ENCODE measurements at regions not wholly inside any gene's neighbourhood (a gene's known extent, or its start where the extent isn't known, plus 50 kb on each side); places are given as distances from the start of the nearest gene placed in this dataset.
A peak's percentile ranks its signal among the peaks of the same experiment; 100 is the strongest.

GRCh38 chr20:16974080-16974854, 226.1 kb downstream of the OTOR start:
- intact Hi-C loops (cut with DNase I; ENCODE audit: low total_unique reads), result no loop called here
- Histone ChIP-seq H3K27ac (no peak overlapping the region), H3K36me3 (no peaks in the 10 kb centered on the region), H3K4me3 (no peak overlapping the region), H3K4me1 (no peaks in the 10 kb centered on the region), H3K27me3 (no peaks in the 10 kb centered on the region), H3K9me3 (peaks cover 0 to 2% (median 0%) of the 10 kb centered on the region in 3 donors)
- no peak for DNase-seq
- no peak for TF ChIP-seq CTCF (IDR thresholded peaks at IDR 0.05)

- intact Hi-C loops (cut with DNase I; ENCODE audit: low total_unique reads), result no loop called here
Measured at GRCh38 chr20:16974855-16975162, 226.7 kb downstream of the OTOR start.

GRCh38 chr20:16975682-16976081, 227.5 kb downstream of the OTOR start:
- Histone ChIP-seq H3K36me3 (no peaks in the 10 kb centered on the region), H3K27ac (no peak overlapping the region), H3K27me3 (no peaks in the 10 kb centered on the region), H3K4me1 (no peaks in the 10 kb centered on the region), H3K4me3 (no peak overlapping the region), H3K9me3 (peaks cover 0 to 2% (median 0%) of the 10 kb centered on the region in 3 donors)
- TF ChIP-seq CTCF (IDR thresholded peaks at IDR 0.05), result no peak
- no peak for DNase-seq
- intact Hi-C loops (cut with DNase I; ENCODE audit: low total_unique reads), result no loop called here

More at GRCh38 chr20:16974855-16975162, 226.7 kb downstream of the OTOR start:
- TF ChIP-seq CTCF (IDR thresholded peaks at IDR 0.05), result no peak
- H3K36me3 ChIP-seq, result no peaks in the 10 kb centered on the region
- no peaks in the 10 kb centered on the region for H3K27me3 ChIP-seq
- H3K27ac ChIP-seq, result no peak overlapping the region
- H3K9me3 ChIP-seq, result peaks cover 0 to 2% (median 0%) of the 10 kb centered on the region in 3 donors
- H3K4me1 ChIP-seq, result no peaks in the 10 kb centered on the region
- DNase-seq, result peak in 1 of 2 donors; percentile 64
- no peak overlapping the region for H3K4me3 ChIP-seq

GRCh38 chr20:16978497-16978896, 230.3 kb downstream of the OTOR start:
- no peak for TF ChIP-seq CTCF (IDR thresholded peaks at IDR 0.05)
- Histone ChIP-seq H3K27ac (no peak overlapping the region), H3K4me3 (no peak overlapping the region), H3K4me1 (no peaks in the 10 kb centered on the region), H3K27me3 (no peaks in the 10 kb centered on the region), H3K36me3 (no peaks in the 10 kb centered on the region), H3K9me3 (peaks cover 0 to 2% (median 0%) of the 10 kb centered on the region in 3 donors)
- intact Hi-C loops (cut with DNase I; ENCODE audit: low total_unique reads), result no loop called here
- no peak for DNase-seq

- no peak for TF ChIP-seq CTCF (IDR thresholded peaks at IDR 0.05)
- H3K9me3 ChIP-seq, result peaks cover 0 to 2% (median 0%) of the 10 kb centered on the region in 3 donors
- no peak overlapping the region for H3K4me3 ChIP-seq
- H3K27me3 ChIP-seq, result no peaks in the 10 kb centered on the region
- no peaks in the 10 kb centered on the region for H3K36me3 ChIP-seq
- H3K4me1 ChIP-seq, result no peaks in the 10 kb centered on the region
- DNase-seq, result no peak
- no peak overlapping the region for H3K27ac ChIP-seq
- intact Hi-C loops (cut with DNase I; ENCODE audit: low total_unique reads), result no loop called here
Measured at GRCh38 chr20:16982091-16982726, 234.1 kb downstream of the OTOR start.
